ENCODE measurements at regions not wholly inside any gene's neighbourhood (a gene's known extent, or its start where the extent isn't known, plus 50 kb on each side); places are given as distances from the start of the nearest gene placed in this dataset.
"Not testable (repeated sequence)": the region's sequence is repeated elsewhere in the genome, so short reads cannot be mapped to it uniquely, and the experiment has no call there.

DNA sequence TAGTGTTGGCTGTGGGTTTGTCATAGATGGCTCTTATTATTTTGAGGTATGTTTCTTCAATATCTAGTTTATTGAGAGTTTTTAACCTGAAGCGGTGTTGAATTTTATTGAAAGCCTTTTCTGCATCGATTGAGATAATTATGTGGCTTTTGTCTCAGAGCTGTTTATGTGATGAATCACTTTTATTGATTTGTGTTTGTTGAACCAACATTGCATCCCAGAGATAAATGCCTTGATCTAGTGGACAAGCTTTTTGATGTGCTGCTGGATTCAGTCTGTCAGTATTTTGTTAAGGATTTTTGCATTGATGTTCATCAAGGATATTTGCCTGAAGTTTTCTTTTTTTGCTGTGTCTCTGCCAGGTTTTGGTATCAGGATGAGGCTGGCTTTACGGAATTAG, 487.8 kb upstream of the TNP1 start:
- TF ChIP-seq EP300, CTCF (IDR thresholded peaks at IDR 0.05): not testable (repeated sequence)
